KMS-11 (cell line): ENCODE measurements at regions not wholly inside any gene's neighbourhood (a gene's known extent, or its start where the extent isn't known, plus 50 kb on each side); places are given as distances from the start of the nearest gene placed in this dataset.
"Not testable (repeated sequence)": the region's sequence is repeated elsewhere in the genome, so short reads cannot be mapped to it uniquely, and the experiment has no call there.

ENCODE experiments used
- H2AFZ ChIP-seq: fragments of 200-600 bp; sonication (generic); 2 replicates; pipeline ENCODE4 v1.6.1; 2016; ENCODE audit warnings: antibody characterized with exemption, mixed run types, low read depth
- H3K27ac ChIP-seq: fragments of 200-600 bp; sonication (generic); 2 replicates; pipeline ENCODE4 v1.6.1; 2016; ENCODE audit warnings: mild to moderate bottlenecking, mixed run types
- H3K27me3 ChIP-seq: fragments of 200-600 bp; sonication (generic); 2 replicates; pipeline ENCODE4 v1.6.1; 2017; ENCODE audit warnings: mild to moderate bottlenecking, low read depth, mixed run types, moderate library complexity; ENCODE audit not compliant: insufficient read depth
- H3K36me3 ChIP-seq: fragments of 200-600 bp; sonication (generic); 2 replicates; pipeline ENCODE4 v1.6.1; 2017; ENCODE audit warnings: mild to moderate bottlenecking, mixed run types; ENCODE audit not compliant: insufficient read depth
- H3K4me1 ChIP-seq: fragments of 200-600 bp; sonication (generic); 2 replicates; pipeline ENCODE4 v1.6.1; 2016; ENCODE audit warnings: mild to moderate bottlenecking, low read depth, mixed run types; ENCODE audit not compliant: poor library complexity, severe bottlenecking
- H3K4me2 ChIP-seq: fragments of 200-600 bp; sonication (generic); 2 replicates; pipeline ENCODE4 v1.7.0; 2016; ENCODE audit warnings: mild to moderate bottlenecking, mixed run types
- H3K4me3 ChIP-seq: fragments of 200-600 bp; sonication (generic); IDR thresholded peaks from 2 replicates; pipeline ENCODE4 v1.6.1; 2017; ENCODE audit warnings: low read depth, low read length, mixed read lengths; ENCODE audit not compliant: insufficient read depth
- H3K79me2 ChIP-seq: fragments of 200-600 bp; sonication (generic); 2 replicates; pipeline ENCODE4 v1.6.1; 2016; ENCODE audit warnings: low read depth, mixed run types; ENCODE audit not compliant: insufficient read depth
- H3K9ac ChIP-seq: fragments of 200-600 bp; sonication (generic); 2 replicates; pipeline ENCODE4 v1.6.1; 2016; ENCODE audit warnings: mild to moderate bottlenecking, mixed run types
- H4K20me1 ChIP-seq: fragments of 200-600 bp; sonication (generic); 2 replicates; pipeline ENCODE4 v1.6.1; 2016; ENCODE audit warnings: mild to moderate bottlenecking, mixed run types; ENCODE audit not compliant: insufficient read depth

- not testable (repeated sequence) for H4K20me1 ChIP-seq, H2AFZ ChIP-seq, H3K27ac ChIP-seq, H3K4me3 ChIP-seq, H3K79me2 ChIP-seq, H3K4me1 ChIP-seq, H3K4me2 ChIP-seq, H3K27me3 ChIP-seq, H3K9ac ChIP-seq, H3K36me3 ChIP-seq
Observed at GRCh38 chr1:148432318-148432717, 50.8 kb downstream of the PPIAL4G start.

DNA sequence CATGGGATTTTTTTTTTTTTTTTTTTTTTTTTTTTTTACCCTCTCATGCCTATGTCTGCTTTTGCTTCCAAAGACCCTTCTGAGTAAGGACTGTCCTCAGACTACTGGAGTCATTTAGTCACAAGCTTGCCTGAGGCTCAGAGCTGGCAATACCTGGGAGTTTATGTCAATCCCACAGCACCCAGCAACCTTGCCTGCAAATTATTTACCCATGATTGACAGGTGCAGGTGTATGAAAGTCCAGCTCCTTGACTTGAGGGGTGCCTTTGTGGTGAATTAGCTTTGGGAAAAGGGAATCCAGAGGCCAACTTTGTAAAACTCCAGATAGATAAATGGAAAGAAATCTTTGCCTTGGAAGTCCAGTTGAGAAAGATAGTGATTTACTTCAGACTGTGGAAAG lies 53.2 kb downstream of the PPIAL4G start:
- not testable (repeated sequence) for H3K27me3 ChIP-seq, H4K20me1 ChIP-seq, H3K36me3 ChIP-seq, H3K4me2 ChIP-seq, H2AFZ ChIP-seq, H3K27ac ChIP-seq, H3K4me3 ChIP-seq, H3K79me2 ChIP-seq, H3K9ac ChIP-seq
- H3K4me1 ChIP-seq = peaks cover 18% of the 10 kb centered on the region

- peaks cover 10% of the 10 kb centered on the region for H3K4me1 ChIP-seq
- not testable (repeated sequence) for H3K4me3 ChIP-seq, H3K27ac ChIP-seq, H2AFZ ChIP-seq, H3K36me3 ChIP-seq, H3K27me3 ChIP-seq, H4K20me1 ChIP-seq, H3K4me2 ChIP-seq, H3K79me2 ChIP-seq, H3K9ac ChIP-seq
Observed at GRCh38 chr1:148426940-148427611, 56.0 kb downstream of the PPIAL4G start.

DNA sequence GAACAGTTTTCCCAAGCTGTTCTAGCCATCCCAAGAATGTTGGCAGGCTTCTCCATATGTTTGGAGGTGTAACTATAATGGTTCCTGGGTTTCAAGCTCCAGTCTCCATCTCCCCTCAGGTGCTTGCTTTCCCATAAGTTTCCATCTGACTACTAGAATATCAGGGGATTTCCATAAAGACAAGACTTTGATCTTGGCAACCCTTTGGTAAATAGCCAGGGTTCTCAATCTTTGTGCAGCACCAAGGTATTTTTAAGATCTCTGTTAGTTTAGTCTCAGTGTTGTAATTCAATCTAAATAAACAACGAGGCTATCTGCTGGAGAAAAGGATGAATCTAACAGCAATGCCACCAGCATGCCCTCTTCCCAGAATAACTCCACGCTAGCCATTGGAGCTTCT lies 56.7 kb downstream of the PPIAL4G start:
- H3K79me2 ChIP-seq, H3K4me2 ChIP-seq, H2AFZ ChIP-seq, H3K36me3 ChIP-seq, H4K20me1 ChIP-seq, H3K4me3 ChIP-seq, H3K27me3 ChIP-seq, H3K9ac ChIP-seq, H3K27ac ChIP-seq: not testable (repeated sequence)
- peaks cover 10% of the 10 kb centered on the region for H3K4me1 ChIP-seq

- not testable (repeated sequence) for H3K27ac ChIP-seq, H2AFZ ChIP-seq, H3K4me2 ChIP-seq, H3K4me3 ChIP-seq, H3K79me2 ChIP-seq, H3K27me3 ChIP-seq, H3K36me3 ChIP-seq, H3K9ac ChIP-seq, H4K20me1 ChIP-seq
- peaks cover 10% of the 10 kb centered on the region for H3K4me1 ChIP-seq
Observed at GRCh38 chr1:148424143-148425003, 58.7 kb downstream of the PPIAL4G start.

- not testable (repeated sequence) for H3K27ac ChIP-seq
Observed at GRCh38 chr1:148422921-148423320, 60.2 kb downstream of the PPIAL4G start.

GRCh38 chr1:148417241-148417640 lies 65.9 kb downstream of the PPIAL4G start:
- not testable (repeated sequence) for H3K27ac ChIP-seq, H3K36me3 ChIP-seq, H3K4me3 ChIP-seq, H2AFZ ChIP-seq, H3K9ac ChIP-seq, H3K27me3 ChIP-seq, H3K4me1 ChIP-seq, H4K20me1 ChIP-seq, H3K79me2 ChIP-seq, H3K4me2 ChIP-seq

More at GRCh38 chr1:148422921-148423320, 60.2 kb downstream of the PPIAL4G start:
- not testable (repeated sequence) for H3K9ac ChIP-seq, H3K4me3 ChIP-seq, H3K27me3 ChIP-seq, H3K36me3 ChIP-seq, H3K4me2 ChIP-seq, H4K20me1 ChIP-seq, H2AFZ ChIP-seq, H3K79me2 ChIP-seq
- H3K4me1 ChIP-seq = peaks cover 10% of the 10 kb centered on the region

DNA sequence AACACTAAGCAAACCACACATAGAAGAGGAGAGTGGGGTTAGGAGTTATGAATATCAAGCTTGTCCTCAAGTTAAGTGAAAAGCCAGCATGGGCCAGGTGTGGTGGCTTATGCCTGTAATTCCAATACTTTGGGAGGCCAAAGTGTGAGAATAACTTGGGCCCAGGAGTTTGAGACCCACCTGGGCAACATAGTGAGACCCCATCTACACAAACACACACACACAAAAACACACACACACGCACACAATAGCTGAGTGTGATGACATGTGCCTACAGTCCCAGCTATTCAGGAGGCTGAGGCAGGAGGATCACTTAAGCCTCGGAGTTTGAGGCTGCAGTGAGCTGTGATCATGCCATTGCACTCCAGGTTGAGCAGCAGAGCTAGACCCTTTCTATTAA lies 69.7 kb downstream of the PPIAL4G start:
- H3K4me2 ChIP-seq, H3K27me3 ChIP-seq, H3K4me1 ChIP-seq, H4K20me1 ChIP-seq, H2AFZ ChIP-seq, H3K79me2 ChIP-seq, H3K27ac ChIP-seq, H3K36me3 ChIP-seq, H3K4me3 ChIP-seq, H3K9ac ChIP-seq: not testable (repeated sequence)

DNA sequence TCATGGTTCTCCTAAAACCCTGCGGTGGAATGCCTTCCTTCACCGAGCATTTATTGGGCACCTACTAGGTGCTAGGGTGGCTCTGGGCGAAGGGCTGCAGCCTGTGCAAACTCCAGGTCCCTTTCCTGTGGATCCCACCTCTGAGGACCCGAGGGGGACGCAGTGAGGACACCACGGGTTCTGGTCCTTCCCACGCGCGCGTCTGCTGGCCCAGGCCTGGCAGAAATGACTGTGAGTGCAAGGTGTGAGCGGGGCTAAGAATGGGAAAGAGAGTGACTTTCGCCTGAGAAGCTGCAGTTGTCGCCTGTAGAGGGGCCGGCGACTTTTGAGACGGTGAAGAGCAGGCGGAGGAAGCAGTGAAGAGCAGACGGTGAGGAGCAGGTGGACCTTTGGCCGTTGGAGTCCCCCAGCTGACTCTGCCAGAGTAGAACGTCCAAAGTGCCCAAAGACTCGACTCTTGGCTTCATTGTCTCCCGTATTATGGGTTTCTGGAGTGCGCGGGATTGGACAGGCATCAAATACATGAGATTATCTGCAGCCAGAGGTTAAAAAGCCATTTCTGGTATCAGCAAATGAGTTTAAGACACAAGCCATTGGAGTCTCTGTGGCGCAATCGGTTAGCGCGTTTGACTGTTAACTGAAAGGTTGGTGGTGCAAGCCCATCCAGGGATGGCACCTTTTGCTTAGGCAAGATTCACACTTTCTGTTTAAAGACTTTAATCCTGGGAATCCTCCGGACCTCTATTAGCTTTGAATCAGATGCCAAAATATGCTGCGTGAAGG lies 78.1 kb downstream of the PPIAL4G start:
- H3K4me3 ChIP-seq, H3K27ac ChIP-seq, H3K4me1 ChIP-seq: not testable (repeated sequence)

GRCh38 chr1:148403925-148404324 lies 79.2 kb downstream of the PPIAL4G start:
- H2AFZ ChIP-seq, H3K4me2 ChIP-seq, H3K4me1 ChIP-seq, H3K27me3 ChIP-seq, H3K79me2 ChIP-seq, H3K27ac ChIP-seq, H3K9ac ChIP-seq, H4K20me1 ChIP-seq, H3K4me3 ChIP-seq, H3K36me3 ChIP-seq: not testable (repeated sequence)

More for the DNA sequence above, 78.1 kb downstream of the PPIAL4G start:
- H2AFZ ChIP-seq, H3K9ac ChIP-seq, H4K20me1 ChIP-seq, H3K27me3 ChIP-seq, H3K79me2 ChIP-seq, H3K4me2 ChIP-seq, H3K36me3 ChIP-seq: not testable (repeated sequence)
